NT2/D1 (cell line): ENCODE measurements at regions not wholly inside any gene's neighbourhood (a gene's known extent, or its start where the extent isn't known, plus 50 kb on each side); places are given as distances from the start of the nearest gene placed in this dataset.

Experiments used
- DNase-seq: peaks from one replicate; pipeline ENCODE4 v3.0.0-alpha.2; 2011; ENCODE audit warnings: low read depth, low spot score
- H3K27me3 ChIP-seq: 2 replicates; pipeline ENCODE4 v1.6.0; 2011; ENCODE audit warnings: mild to moderate bottlenecking; ENCODE audit not compliant: insufficient read length, insufficient read depth
- H3K36me3 ChIP-seq: 2 replicates; pipeline ENCODE4 v1.6.1; 2011; ENCODE audit warnings: mild to moderate bottlenecking, low read length, mixed read lengths; ENCODE audit not compliant: insufficient read depth, insufficient read length
- H3K4me1 ChIP-seq: 2 replicates; pipeline ENCODE4 v1.5.1; 2011; ENCODE audit not compliant: insufficient read depth, insufficient read length
- H3K4me3 ChIP-seq: 2 replicates; pipeline ENCODE4 v1.5.1; 2011; ENCODE audit warnings: low read depth; ENCODE audit not compliant: insufficient read length
- H3K9ac ChIP-seq: 2 replicates; pipeline ENCODE4 v1.6.0; 2011; ENCODE audit warnings: low read depth; ENCODE audit not compliant: insufficient read length
- H3K9me3 ChIP-seq: 2 replicates; pipeline ENCODE4 v1.5.1; 2011; ENCODE audit warnings: mild to moderate bottlenecking, low read length; ENCODE audit not compliant: insufficient read depth
- SUZ12 ChIP-seq: IDR thresholded peaks from 2 replicates; pipeline ENCODE4 v1.6.1; 2011; ENCODE audit not compliant: insufficient read length, insufficient read depth; ENCODE audit errors: extremely low read depth
- YY1 ChIP-seq: IDR thresholded peaks from 2 replicates; pipeline ENCODE4 v1.6.1; 2011; ENCODE audit not compliant: insufficient read length, insufficient read depth
- ZNF274 ChIP-seq: IDR thresholded peaks from 2 replicates; pipeline ENCODE4 v1.6.1; 2011; ENCODE audit warnings: mild to moderate bottlenecking, low read depth, low read length

DNA sequence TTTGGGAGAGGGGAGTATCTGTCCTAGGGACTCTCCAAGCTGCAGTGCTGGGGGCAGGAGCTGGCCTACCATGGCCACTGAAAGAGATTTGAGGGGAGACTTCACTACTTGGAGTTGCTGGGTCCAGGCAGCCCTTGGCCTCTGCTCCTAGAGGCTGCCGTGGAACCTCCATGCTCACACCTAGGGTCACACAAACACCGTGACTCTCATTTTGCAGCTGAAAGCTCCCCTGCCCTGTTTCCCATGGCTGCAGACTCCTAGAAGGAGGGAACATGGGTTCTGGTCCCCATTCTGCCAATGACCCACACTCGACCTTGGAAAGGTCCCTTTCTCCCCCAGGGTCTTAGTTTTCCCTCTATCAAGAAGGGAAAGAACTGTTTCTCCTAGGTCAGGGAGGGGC, 147.1 kb upstream of the PPP1R26 start:
- H3K27me3 ChIP-seq, result no peaks in the 10 kb centered on the region
- H3K4me1 ChIP-seq, result peaks cover 9% of the 10 kb centered on the region
- peaks cover 9% of the 10 kb centered on the region; the same call in 1 of the 2 replicates for H3K9me3 ChIP-seq
- H3K36me3 ChIP-seq, result no peaks in the 10 kb centered on the region
- no peak overlapping the region for H3K4me3 ChIP-seq
- H3K9ac ChIP-seq, result no peak overlapping the region
- TF ChIP-seq SUZ12 (no peak), ZNF274 (no peak), YY1 (no peak)
- no peak for DNase-seq

DNA sequence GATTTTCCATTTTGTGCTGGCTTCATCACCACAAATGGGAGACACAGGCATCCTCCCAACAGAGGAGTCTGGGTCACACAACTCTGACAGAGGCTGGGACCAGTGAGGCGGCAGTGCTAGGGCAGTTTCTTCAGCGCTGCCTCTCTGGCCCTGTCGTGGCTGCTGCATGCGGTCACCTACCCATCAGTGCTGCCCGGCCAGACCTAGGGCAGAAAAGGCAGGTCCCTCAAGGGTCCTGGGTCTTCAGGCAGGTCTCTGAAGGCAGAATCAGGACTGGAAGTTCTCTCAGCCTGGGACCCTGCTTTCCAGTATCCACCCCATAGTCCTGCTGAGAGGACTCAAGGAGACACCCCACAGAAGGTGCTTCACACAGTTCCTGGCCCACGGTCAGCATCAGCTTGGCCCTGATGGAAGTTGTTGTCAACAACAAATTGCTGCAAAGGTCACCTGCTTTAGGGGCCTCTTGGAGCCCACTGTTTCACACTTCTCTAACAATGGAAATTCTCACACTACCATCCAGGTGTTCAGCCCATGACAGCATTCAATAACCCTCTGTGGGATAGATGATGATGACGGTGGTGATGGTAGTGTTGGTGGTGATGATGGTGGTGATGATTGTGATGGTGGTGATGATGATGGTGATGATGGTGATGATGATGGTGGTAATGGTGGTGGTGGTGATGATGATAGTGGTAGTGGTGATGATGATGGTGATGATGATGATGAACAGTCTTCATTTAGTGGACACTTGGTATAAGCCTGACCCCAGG, 146.4 kb upstream of the PPP1R26 start:
- no peaks in the 10 kb centered on the region for H3K27me3 ChIP-seq
- H3K9ac ChIP-seq, result no peak overlapping the region
- no peak for DNase-seq
- TF ChIP-seq SUZ12 (no peak), YY1 (no peak), ZNF274 (no peak)
- H3K36me3 ChIP-seq, result no peaks in the 10 kb centered on the region
- peaks cover 13% of the 10 kb centered on the region for H3K4me1 ChIP-seq
- H3K4me3 ChIP-seq, result no peak overlapping the region
- 0 out of 2 replicates have a peak, but pooled peaks cover 3% of the 10 kb centered on the region for H3K9me3 ChIP-seq

DNA sequence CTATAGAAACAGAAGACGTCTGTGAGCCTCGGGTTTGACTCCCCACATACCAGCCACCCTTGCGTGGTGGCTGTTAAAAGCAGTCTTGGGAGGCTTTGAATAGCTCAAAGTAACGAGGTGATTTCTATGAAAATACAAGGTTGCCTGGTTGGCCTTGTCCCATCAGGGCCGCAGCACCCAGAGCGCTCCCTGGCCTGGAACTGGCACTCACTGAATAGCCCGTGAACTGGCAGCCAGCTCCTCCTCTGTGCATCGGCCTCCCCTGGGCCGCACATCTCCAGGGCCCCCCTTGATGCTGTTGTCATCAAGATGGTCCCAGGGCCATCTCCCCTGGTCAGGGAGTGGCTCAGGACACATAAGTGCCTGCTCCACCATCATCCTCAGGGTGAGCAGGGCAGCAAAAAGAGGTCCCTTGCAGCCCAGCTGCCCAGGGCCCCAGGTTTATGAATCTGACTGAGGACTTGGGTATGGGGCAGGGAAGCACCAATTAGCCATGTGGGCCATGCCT, 144.6 kb upstream of the PPP1R26 start:
- Histone ChIP-seq H3K4me1 (peaks cover 22% of the 10 kb centered on the region), H3K36me3 (no peaks in the 10 kb centered on the region), H3K9me3 (no peaks in the 10 kb centered on the region), H3K4me3 (no peak overlapping the region), H3K9ac (no peak overlapping the region), H3K27me3 (no peaks in the 10 kb centered on the region)
- TF ChIP-seq SUZ12 (no peak), ZNF274 (no peak)
- no peak for DNase-seq

DNA sequence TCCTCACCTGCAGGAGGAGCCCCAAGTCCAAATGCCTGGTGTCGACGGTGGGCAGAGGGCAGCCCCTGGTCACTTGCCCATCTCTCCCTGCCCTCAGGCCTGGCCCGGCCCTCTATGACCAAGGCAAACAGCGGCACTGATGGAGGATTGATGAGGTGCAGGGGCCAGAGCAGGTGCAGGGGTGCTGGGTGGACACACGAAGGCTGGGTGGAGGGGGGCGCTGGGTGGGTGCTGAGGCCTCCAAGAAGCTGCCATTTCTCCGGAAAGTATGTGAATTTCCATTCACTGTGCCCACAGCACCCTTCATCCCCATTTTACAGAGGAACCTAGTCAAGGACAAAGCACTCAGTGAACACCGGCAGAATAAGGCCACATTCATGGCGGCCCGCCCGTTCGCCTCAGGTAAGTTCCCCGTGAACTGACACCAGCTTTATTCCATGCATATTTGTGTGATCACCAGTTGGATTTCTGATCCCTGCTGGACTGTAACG, 143.8 kb upstream of the PPP1R26 start:
- Histone ChIP-seq H3K36me3 (no peaks in the 10 kb centered on the region), H3K9ac (no peak overlapping the region), H3K4me3 (no peak overlapping the region), H3K9me3 (no peaks in the 10 kb centered on the region), H3K27me3 (no peaks in the 10 kb centered on the region), H3K4me1 (peaks cover 25% of the 10 kb centered on the region)
- no peak for DNase-seq
- TF ChIP-seq YY1 (no peak), SUZ12 (no peak), ZNF274 (no peak)

DNA sequence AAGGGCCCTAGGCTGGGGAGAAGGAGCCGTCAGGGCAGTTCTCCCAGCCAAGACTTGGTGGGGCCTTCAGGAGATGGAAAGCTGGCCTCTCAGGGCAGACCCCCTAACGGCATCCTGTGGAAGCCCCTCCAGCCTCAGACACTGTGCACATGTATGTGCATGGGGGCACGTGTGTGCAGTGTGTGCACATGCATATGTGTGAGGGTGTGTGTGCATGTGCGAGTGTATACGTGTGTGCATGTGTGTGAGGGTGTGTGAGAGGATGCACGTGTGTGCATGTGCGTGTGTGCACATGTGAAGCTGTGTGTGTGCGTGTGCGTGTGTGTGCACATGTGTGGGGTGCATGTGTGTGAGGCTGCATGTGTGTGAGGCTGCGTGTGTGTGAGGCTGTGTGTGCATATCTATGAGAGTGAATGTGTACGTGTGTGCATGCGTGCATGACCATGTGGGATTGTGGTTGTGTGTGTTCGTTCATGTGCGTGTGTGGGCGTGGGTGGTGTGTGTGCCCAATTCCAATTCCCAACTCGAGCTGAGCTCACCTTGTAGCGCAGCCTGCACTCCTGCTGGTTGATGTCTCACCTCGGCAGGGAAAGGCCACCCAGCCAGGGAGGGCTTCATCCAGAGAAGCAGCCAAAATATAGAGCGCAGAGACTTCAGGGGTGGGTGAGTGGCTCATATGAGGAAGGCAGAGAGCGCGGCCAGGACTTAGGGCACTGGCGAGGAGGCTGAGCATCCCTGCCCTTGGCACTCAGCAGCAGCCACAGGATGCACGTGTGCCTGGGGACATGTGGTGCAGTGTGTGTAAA, 142.7 kb upstream of the PPP1R26 start:
- no peak overlapping the region for H3K9ac ChIP-seq
- no peak for DNase-seq
- H3K27me3 ChIP-seq, result no peaks in the 10 kb centered on the region
- H3K4me1 ChIP-seq, result peaks cover 33% of the 10 kb centered on the region
- H3K36me3 ChIP-seq, result no peaks in the 10 kb centered on the region
- no peaks in the 10 kb centered on the region for H3K9me3 ChIP-seq
- no peak overlapping the region for H3K4me3 ChIP-seq
- TF ChIP-seq ZNF274 (no peak), SUZ12 (no peak), YY1 (no peak)

DNA sequence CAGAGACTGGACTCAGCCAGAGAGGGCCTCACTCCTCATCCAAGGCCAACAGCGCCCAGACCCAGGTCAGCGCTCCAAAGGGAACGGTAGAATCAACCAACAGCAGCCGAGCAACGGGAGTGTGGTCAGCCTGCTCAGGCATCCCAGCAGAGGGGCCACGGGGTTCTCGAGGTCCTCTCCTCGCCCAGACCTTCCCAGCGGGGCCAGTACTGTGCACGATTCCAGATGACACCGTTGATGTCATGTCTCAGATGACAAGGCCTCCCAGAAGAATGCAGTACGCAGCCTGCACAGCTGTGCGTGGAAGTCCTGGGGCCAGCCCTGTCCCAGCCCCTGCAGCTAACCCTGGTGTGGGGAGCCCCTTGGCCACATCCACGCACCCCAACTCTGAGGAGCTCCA, 141.0 kb upstream of the PPP1R26 start:
- no peak for DNase-seq
- Histone ChIP-seq H3K36me3 (no peaks in the 10 kb centered on the region), H3K4me1 (peaks cover 32% of the 10 kb centered on the region), H3K9ac (no peak overlapping the region), H3K9me3 (no peaks in the 10 kb centered on the region), H3K27me3 (no peaks in the 10 kb centered on the region), H3K4me3 (no peak overlapping the region)
- TF ChIP-seq SUZ12, result no peak
- TF ChIP-seq YY1, result no peak
- no peak for TF ChIP-seq ZNF274

DNA sequence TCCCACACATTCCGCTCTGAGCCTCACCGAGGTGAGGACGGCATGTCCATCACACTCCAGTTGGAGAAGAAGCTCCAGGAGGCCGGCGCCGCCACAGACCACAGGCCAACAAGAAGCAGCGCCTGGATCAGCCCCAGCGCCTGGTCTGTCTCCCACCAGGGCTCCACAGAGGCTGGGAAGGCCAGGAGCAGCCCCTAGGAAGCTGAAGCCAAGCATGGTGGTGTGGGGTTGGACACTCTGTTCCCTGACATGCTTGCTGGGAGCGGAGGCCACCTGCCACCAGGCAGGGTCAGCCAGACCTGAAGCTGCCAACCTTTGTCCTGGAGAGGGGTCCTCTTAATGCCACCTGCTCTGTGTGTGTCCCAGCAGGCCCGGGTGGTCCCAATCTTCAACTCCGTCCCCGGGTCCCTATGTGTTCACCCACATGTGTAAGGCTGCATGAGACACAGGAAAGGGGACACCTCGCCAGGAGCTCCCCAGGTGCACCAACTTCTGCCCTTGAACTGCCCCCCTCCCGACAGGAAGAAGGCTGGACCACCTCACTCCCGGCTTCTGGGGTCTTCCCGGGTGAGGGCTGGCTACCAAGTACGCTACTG, 140.1 kb upstream of the PPP1R26 start:
- no peaks in the 10 kb centered on the region for H3K27me3 ChIP-seq
- no peak for DNase-seq
- peak overlapping the region; percentile 22 for H3K9ac ChIP-seq
- no peak overlapping the region for H3K4me3 ChIP-seq
- H3K36me3 ChIP-seq, result no peaks in the 10 kb centered on the region
- TF ChIP-seq ZNF274 (no peak), YY1 (no peak)
- peaks cover 34% of the 10 kb centered on the region for H3K4me1 ChIP-seq
- no peaks in the 10 kb centered on the region for H3K9me3 ChIP-seq
